ENCODE measurements at regions not wholly inside any gene's neighbourhood (a gene's known extent, or its start where the extent isn't known, plus 50 kb on each side); places are given as distances from the start of the nearest gene placed in this dataset.

DNA sequence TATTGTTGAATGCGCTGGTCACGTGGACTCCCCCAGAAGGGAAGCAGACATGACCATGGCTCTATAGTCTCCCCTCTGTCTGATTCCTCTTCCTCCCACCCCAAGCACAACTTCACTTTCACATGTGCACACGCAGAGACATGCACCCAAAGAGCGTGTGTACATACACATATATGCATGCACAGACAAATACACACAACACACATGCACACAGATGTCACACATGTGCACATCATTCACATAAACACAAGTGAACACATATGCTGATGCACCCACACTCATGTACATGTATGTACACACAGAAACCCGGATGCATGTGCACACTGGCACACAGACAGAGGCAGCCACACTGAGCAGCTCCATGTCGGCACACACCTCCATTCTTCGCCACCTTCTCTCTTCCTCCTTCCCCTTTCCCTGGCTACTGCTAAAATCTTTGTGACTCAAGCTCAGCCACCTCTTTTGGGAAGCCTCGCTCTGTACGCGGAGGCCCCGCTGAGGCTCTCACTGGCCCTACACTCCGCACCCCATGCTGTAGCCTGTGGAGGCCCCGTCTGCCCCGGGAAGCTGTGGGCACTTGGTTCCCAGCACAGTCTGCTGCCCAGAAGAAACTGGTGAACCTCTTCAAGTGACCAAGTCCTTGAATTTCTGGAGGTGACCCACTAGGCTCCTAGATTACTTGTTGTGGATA lies 101.6 kb upstream of the TEX51 start:
- no peak for DNase-seq

DNA sequence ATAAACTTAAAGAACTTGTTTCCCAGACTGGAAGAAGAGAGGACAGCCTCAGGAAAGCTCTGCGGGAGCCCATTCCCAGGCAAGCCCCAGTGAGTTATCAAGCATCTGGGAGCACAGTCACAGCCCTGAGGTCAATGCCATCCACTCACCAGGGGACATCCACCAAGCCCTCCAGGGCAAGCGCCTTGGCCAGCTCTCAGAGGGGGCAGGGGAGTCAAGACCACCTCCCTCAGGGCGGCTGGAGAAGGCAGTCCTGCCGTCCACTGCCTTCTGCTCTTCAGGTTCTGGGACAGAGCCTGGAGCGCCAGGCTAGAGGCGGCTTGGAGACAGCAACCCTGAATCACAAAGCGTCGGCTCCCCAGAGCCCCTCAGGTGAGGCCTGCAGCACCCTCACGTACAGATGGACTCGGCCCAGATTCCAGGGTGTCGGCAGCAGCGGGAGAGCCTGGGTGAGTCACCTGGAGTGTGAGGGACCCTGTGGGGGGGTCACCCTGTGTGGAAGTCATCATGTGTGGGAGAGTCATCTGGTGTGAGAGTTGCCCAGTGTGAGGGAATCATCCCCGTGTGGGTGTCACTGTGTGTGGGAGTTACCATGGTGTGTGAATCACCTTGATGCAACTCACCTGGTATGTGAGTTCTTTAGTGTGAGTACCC lies 100.9 kb upstream of the TEX51 start:
- DNase-seq: no peak

- no peak for DNase-seq
Observed at GRCh38 chr2:126798276-126799140, 100.2 kb upstream of the TEX51 start.

DNA sequence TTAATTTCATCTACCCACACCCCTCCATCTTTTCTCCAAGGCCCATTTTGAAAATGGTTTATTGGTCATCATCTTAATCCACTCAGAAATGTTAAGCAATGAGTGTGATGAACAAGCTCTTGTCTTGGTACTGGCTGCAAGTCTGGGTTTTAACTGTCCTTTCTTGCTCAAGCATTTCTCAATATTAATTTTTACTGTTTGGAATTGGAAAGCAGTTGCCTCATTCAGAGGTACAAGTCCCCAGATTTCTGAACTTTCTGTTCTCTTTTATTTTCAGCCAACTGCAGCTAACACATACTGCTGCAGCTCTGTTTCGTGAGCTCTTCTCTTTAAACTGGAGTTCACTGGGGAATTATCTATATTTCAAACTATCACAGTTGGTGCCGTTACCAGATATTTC lies 99.4 kb upstream of the TEX51 start:
- DNase-seq: no peak

- DNase-seq: no peak
Observed at GRCh38 chr2:126801473-126801872, 97.2 kb upstream of the TEX51 start.

GRCh38 chr2:126802316-126802715 lies 96.4 kb upstream of the TEX51 start:
- no peak for DNase-seq

DNA sequence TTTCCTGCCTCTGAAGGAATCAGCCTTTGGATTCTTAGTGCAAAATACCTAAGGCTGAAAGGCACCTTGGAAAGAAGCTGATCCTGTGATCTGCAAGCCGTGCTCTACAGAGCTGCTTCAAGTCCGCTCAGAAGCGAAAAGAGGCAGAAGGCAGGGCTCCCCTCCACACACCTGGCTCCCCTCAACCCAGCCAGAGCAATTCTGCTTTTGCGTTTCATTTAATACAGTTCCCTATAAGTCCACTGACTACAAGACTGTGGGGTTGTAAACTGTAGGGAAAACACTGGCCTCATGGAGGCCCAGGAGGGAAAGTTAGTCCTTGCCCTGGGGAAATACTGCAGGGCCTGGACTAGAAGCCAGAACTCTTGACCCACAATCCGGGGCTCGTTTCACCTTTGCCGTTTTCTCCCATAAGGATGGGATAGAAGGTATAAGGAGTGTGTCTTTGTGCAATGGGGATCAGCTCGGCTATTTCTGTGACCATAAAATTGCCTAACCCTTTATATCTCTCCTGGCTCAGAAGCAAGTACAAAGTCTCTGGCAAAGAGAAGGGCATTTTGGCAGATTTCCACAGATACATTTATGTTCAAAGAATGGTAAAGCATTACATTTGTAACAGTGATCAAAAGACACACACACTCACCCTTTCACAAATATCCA lies 95.8 kb upstream of the TEX51 start:
- DNase-seq: no peak

- no peak for DNase-seq
Observed at GRCh38 chr2:126803434-126803775, 95.3 kb upstream of the TEX51 start.

DNA sequence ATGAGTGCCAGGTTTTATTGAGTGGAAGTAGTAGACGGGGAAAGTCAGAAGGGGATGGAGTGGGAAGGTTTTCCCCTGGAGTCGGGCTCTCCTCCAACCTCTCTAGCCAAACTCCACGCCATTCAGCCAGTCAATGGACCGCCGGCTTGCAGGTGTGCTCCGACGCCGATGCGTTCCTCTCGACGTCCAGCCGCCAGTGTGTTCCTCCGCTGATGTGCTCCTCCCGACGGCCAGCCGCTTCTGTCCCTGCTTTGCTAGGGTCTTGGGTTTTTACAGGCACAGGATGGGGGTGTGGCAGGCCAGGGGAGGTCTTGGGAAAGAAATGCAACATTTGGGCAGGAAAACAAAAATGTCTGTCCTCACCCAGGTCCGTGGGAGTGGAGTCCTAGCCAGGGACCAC lies 94.3 kb upstream of the TEX51 start:
- no peak for DNase-seq

GRCh38 chr2:126808929-126809328 lies 89.8 kb upstream of the TEX51 start:
- DNase-seq: no peak

DNA sequence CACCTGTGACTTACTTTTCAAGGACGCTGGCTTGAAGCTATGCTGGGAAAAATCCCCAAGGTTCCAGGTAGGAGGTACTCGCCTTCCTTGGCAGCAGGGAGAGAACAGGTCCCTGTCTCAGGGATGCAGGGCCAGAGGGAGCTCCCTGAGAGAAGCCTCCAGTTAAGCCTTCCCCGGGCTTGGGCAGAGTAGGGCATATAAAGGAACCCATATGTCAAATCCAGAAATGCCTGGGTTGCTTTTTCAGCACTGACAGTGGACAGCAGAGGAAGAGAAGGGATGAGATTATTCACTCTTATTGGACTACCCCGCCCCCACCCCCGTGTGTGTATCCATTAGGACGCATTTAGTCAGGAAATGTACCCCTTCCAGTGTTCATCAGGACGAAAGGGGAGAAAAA lies 89.3 kb upstream of the TEX51 start:
- no peak for DNase-seq

DNA sequence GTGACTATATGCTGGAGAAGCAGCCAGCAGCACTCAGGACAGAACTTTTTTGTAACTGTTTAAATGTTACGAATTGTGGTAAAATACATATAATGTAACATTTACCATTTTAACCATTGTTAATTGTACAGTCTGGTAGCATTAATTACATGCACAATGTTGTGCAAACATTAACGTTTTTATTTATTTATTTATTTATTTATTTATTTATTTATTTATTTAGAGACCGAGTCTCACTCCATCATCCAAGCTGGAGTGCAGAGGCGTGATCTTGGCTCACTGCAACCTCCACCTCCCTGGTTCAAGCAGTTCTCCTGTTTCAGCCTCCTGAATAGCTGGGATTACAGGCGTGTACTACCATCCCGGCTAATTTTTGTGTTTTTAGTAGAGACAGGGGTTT lies 88.7 kb upstream of the TEX51 start:
- DNase-seq: no peak

DNA sequence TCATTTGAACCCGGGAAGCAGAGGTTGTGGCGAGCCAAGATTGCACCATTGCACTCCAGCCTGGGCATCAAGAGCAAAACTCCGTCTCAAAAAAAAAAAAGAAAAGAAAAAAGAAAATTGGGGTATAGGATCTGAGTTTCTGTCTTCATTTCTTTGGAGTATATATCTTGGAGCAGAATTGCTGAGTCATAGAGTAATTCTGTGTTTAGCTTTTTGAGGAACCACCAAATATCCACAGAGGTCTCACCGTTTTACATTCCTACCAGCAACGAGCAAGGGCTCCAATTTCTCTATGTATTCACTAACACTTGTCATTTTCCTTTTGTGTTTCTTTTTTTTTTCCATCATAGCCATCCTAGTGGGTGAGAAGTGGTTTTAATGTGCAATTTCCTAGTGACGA lies 87.6 kb upstream of the TEX51 start:
- DNase-seq: no peak

DNA sequence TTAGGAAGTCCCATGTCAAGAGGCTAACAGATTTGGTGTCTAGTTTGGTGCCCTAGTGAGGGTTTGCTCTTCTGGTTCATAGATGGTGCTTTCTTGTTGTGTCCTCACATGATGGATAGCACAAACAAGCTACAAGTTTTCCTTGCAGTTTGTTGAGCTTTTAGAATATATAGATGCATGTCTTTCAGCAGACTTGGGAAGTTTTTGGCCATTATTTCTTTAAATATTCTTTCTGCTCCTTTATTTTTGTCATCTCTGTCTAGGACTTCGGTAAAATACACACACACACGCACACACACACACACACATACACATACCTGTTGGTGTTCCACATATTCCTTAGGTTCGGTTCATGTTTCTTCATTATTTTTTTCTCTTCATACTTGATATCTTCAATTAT lies 81.5 kb upstream of the TEX51 start:
- no peak for DNase-seq

- DNase-seq: peak in 1 of 3 experiments; percentile 3
Observed at GRCh38 chr2:126822115-126822514, 76.6 kb upstream of the TEX51 start.

DNA sequence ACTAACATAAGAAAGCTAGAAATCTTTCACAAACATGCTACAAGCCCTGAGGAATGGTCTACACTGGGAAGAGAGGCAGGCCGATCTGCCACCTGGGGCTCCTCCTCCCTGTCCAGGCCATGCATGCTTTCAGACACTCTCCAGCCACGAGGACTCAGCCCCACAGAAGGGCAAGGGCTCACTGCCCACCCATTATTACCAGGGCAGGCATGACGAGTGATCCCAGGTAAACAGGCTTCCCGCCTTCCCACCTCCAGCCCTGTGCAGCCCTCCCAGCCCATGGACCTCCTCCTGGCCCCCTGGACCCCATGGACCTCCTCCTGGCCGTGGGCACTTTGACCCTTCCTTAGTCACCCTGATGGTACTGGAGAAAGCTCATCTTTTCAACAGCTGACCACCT lies 75.8 kb upstream of the TEX51 start:
- no peak for DNase-seq

- no peak for DNase-seq
Observed at GRCh38 chr2:126823951-126824350, 74.7 kb upstream of the TEX51 start.

DNA sequence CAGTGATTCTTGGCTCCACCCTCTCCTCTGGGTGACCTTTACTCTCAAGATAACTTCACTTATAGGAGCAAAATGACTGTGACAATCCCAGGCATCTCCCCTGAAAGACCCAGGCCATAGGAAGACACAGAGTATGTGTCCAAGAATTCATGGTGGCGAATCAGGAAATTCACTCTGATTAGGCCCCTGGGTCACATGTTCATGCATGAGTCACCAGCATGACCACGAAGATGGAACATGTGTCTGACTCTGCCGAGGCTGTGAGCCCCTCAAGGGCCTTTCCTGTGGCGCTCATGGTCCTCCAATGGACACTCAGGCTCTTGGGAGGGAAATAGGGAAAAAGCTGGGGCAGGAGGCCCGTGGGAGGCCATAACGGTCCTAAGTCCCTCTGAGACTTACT lies 74.0 kb upstream of the TEX51 start:
- no peak for DNase-seq

GRCh38 chr2:126825316-126825715 lies 73.4 kb upstream of the TEX51 start:
- DNase-seq: no peak

DNA sequence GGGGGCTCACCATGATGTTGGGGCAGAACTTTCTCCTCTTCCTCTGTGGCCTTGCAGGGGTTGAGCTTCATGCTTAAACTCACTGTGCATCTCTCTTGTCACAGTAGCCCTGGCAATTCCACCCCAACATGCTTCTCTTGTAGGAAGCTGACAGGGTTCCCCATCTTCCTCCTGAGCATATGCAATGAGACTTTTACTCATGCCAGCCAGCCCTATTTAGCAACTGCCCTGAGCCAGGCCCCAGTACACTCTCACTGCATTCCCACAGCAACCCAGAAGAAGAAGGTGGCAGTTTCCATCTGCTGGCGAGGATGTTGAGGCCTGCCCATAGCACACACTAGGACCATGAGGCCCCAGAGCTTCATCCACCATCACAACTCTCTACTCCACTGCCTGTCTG lies 72.2 kb upstream of the TEX51 start:
- DNase-seq: no peak

DNA sequence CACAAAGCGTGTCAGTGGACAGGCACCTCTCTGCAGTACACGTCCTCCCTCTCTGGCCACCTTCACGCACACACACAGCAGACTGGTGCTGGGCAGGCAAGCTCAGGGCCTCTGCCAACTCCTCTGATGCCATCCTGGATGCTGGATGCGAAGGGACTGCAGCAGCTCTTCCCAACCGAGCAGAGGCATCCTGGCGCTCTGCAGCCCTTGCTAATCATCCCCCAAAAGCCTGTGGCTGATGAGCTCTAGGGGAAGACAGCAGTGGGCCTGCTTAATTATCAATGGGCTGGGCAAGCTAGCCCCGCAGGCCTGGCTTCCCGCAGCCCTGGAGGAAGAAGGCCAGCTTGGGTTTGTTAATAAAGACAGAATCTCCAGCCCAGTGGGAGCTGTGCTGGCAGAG lies 71.3 kb upstream of the TEX51 start:
- DNase-seq: no peak

DNA sequence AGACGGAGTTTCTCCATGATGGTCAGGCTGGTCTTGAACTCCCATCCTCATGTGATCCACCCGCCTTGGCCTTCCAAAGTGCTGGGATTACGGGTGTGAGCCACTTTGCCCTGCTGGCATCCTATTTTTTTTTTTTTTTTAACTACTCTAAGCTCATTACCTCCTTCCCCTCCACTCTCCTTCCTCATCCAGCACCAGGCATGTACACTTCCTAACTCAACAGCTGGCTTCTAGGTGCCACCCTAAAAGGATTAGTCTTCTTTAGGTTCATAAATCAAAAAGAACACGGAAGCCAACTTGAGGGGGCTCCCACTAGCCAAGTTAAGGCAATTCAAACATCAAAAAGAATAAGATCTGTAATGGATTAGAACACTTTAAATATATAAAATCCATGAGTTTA lies 70.6 kb upstream of the TEX51 start:
- DNase-seq: no peak

DNA sequence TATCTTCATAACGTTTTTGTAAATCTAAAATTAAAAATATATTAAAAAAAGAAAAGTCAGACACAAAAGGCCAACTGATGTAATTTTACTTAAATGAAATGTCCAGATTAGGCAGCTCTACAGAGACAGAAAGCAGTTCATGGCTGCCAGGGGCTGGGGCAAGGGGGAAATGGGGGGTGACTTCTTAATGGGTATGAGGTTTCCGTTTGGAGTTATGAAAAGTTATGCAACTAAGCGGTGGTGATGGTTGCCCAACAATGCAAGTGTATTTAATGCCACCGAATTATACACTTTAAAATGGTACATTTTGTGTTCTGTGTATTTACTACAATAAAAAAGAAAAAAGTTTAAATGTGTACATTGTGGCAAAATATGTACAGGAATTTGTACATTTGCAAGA lies 70.2 kb upstream of the TEX51 start:
- DNase-seq: no peak
